HFFc6 (cell line): ENCODE measurements at regions not wholly inside any gene's neighbourhood (a gene's known extent, or its start where the extent isn't known, plus 50 kb on each side); places are given as distances from the start of the nearest gene placed in this dataset.

Source experiments
- DNase-seq: peaks from one replicate; pipeline ENCODE4 v3.0.0-alpha.2; 2018
- H3K27ac Mint-ChIP-seq: 2 replicates; pipeline ENCODE4 v1.8.0; 2020; ENCODE audit warnings: mild to moderate bottlenecking, mixed read lengths
- H3K27me3 Mint-ChIP-seq: 2 replicates; pipeline ENCODE4 v1.8.0; 2021; ENCODE audit warnings: mild to moderate bottlenecking, moderate library complexity, mixed read lengths; ENCODE audit not compliant: insufficient read depth
- H3K36me3 Mint-ChIP-seq: 2 replicates; pipeline ENCODE4 v1.8.0; 2021; ENCODE audit warnings: low read depth, mixed read lengths
- H3K4me1 Mint-ChIP-seq: 2 replicates; pipeline ENCODE4 v1.8.0; 2020; ENCODE audit warnings: low read depth, mixed read lengths
- H3K4me3 Mint-ChIP-seq: 2 replicates; pipeline ENCODE4 v1.8.0; 2020; ENCODE audit warnings: mild to moderate bottlenecking, moderate library complexity, mixed read lengths
- H3K9me3 Mint-ChIP-seq: 2 replicates; pipeline ENCODE4 v1.8.0; 2020; ENCODE audit warnings: mild to moderate bottlenecking, mixed read lengths
- TF ChIP-seq, protein P1 (sequence below): fragments of 200-600 bp; sonication (generic); IDR thresholded peaks from 2 replicates; pipeline ENCODE4 v1.5.0; 2021; ENCODE audit warnings: antibody characterized with exemption, mild to moderate bottlenecking

DNA sequence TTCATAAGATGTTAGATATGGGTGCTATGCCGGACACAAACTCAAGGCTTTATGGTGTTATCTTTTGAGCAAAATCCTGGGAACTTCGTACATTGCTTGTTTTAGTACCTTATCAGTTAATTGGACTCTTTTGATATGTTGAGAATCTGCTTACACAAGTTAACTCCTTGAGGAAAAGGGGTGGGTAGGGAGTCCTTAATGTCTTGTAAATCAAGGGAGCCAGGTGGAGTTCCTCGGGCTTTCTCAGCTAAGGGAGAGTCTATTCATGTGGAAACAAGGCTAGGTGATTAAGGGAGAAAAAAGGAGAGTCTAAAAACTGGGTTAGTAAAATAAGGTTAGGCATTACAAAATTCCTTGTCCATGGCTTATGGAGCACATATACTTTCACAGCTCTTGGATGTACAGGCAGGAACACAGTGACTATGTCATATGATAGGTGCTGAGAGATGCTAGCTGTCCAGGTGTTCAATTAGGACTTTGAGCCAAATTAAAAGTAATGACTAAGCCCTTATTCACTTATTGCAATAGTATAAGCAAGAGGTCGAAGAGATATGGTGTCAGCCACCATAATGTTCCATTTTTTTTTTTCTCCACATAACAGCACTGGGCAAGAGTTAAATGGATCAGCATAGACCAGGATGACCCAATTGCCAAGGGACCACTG, 59.5 kb upstream of the DYNAP start:
- Mint-ChIP-seq H3K4me3 (no peak overlapping the region), H3K27me3 (no peaks in the 10 kb centered on the region), H3K36me3 (no peaks in the 10 kb centered on the region), H3K9me3 (no peaks in the 10 kb centered on the region), H3K4me1 (no peaks in the 10 kb centered on the region), H3K27ac (no peak overlapping the region)
- TF ChIP-seq, protein P1, sequence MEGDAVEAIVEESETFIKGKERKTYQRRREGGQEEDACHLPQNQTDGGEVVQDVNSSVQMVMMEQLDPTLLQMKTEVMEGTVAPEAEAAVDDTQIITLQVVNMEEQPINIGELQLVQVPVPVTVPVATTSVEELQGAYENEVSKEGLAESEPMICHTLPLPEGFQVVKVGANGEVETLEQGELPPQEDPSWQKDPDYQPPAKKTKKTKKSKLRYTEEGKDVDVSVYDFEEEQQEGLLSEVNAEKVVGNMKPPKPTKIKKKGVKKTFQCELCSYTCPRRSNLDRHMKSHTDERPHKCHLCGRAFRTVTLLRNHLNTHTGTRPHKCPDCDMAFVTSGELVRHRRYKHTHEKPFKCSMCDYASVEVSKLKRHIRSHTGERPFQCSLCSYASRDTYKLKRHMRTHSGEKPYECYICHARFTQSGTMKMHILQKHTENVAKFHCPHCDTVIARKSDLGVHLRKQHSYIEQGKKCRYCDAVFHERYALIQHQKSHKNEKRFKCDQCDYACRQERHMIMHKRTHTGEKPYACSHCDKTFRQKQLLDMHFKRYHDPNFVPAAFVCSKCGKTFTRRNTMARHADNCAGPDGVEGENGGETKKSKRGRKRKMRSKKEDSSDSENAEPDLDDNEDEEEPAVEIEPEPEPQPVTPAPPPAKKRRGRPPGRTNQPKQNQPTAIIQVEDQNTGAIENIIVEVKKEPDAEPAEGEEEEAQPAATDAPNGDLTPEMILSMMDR: no peak
- no peak for DNase-seq

DNA sequence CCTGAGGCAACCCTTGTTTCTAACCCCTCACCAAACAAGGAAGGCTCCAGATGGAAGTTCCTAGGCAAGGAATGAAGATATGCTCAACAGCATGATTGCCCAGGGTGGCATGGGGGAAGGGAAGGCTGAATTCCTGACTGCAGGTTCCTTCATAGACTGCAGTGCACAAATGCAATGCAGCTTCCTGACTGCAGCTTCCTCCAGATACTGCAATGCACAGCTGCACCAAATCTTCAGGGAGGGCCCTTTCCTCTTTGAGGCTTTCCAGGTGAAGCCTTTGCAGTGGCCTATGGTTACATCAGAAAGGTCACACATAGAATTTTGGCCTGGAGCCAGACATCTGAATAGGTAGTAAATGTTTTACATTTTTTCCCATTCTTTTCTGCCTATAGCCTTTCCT, 58.8 kb upstream of the DYNAP start:
- DNase-seq: no peak
- Mint-ChIP-seq H3K27me3 (no peaks in the 10 kb centered on the region), H3K4me1 (no peaks in the 10 kb centered on the region), H3K27ac (no peak overlapping the region), H3K4me3 (no peak overlapping the region), H3K9me3 (no peaks in the 10 kb centered on the region), H3K36me3 (no peaks in the 10 kb centered on the region)
- TF ChIP-seq, protein P1: no peak

DNA sequence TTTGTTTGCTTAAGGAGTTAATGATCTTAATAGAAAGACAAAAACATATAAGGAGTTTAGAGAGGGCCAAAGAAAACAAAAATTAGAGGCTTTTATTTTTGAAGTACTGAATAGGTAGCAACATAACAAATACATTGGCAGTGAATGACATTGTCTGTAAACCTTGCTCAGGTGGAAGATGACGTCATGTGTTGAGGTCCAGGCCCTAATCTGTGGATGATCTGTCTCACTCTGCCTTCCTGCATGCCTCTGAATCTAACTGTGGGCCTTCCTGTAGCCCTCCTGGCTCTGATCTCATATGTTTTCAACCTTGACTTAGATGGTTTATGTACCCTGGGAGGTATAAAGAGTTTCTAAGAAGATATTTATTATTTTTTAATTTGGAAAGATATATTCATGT, 58.1 kb upstream of the DYNAP start:
- H3K27ac Mint-ChIP-seq: no peak overlapping the region
- no peak for DNase-seq
- H3K9me3 Mint-ChIP-seq: no peaks in the 10 kb centered on the region
- H3K36me3 Mint-ChIP-seq: no peaks in the 10 kb centered on the region
- no peaks in the 10 kb centered on the region for H3K27me3 Mint-ChIP-seq
- TF ChIP-seq, protein P1: no peak
- no peak overlapping the region for H3K4me3 Mint-ChIP-seq
- no peaks in the 10 kb centered on the region for H3K4me1 Mint-ChIP-seq
